Neural crest cell (in vitro differentiated cells): ENCODE measurements at regions not wholly inside any gene's neighbourhood (a gene's known extent, or its start where the extent isn't known, plus 50 kb on each side); places are given as distances from the start of the nearest gene placed in this dataset.
"Not testable (repeated sequence)": the region's sequence is repeated elsewhere in the genome, so short reads cannot be mapped to it uniquely, and the experiment has no call there.

Experiments used
- DNase-seq: peaks from one replicate; pipeline ENCODE4 v3.0.0; 2021; ENCODE audit warnings: low read depth, mixed read lengths, low spot score
- H3K27ac Mint-ChIP-seq: one replicate; pipeline ENCODE4 v1.8.0; 2021; ENCODE audit warnings: mild to moderate bottlenecking, mixed read lengths; ENCODE audit not compliant: unreplicated experiment
- H3K27me3 Mint-ChIP-seq: 2 replicates; pipeline ENCODE4 v1.8.0; 2021; ENCODE audit warnings: low read depth, mild to moderate bottlenecking, mixed read lengths
- H3K36me3 Mint-ChIP-seq: 2 replicates; pipeline ENCODE4 v1.8.0; 2021; ENCODE audit warnings: low read depth, mild to moderate bottlenecking, mixed read lengths
- H3K4me1 Mint-ChIP-seq: 2 replicates; pipeline ENCODE4 v1.8.0; 2021; ENCODE audit warnings: mixed read lengths
- H3K4me3 Mint-ChIP-seq: one replicate; pipeline ENCODE4 v1.8.0; 2021; ENCODE audit warnings: mild to moderate bottlenecking, mixed read lengths
- H3K9me3 Mint-ChIP-seq: 2 replicates; pipeline ENCODE4 v1.8.0; 2021; ENCODE audit warnings: mixed read lengths
- CTCF ChIP-seq: fragments of 200-600 bp; sonication (generic); conservative IDR thresholded peaks from 2 replicates; pipeline ENCODE4 v1.5.0; 2021; ENCODE audit warnings: antibody characterized with exemption, mild to moderate bottlenecking

- Mint-ChIP-seq H3K9me3 (peaks cover 3% of the 10 kb centered on the region), H3K36me3 (no peaks in the 10 kb centered on the region), H3K4me1 (peaks cover under 1% of the 10 kb centered on the region), H3K27me3 (no peaks in the 10 kb centered on the region), H3K4me3 (no peak overlapping the region), H3K27ac (no peak overlapping the region)
- TF ChIP-seq CTCF: no peak
- DNase-seq: no peak
Observed at GRCh38 chr3:67064105-67064504, 66.0 kb downstream of the KBTBD8 start.

GRCh38 chr3:67067251-67067650 is 69.1 kb downstream of the KBTBD8 start:
- Mint-ChIP-seq H3K27me3 (no peaks in the 10 kb centered on the region), H3K4me1 (peaks cover 23% of the 10 kb centered on the region), H3K36me3 (no peaks in the 10 kb centered on the region), H3K27ac (no peak overlapping the region), H3K9me3 (no peaks in the 10 kb centered on the region), H3K4me3 (no peak overlapping the region)
- no peak for TF ChIP-seq CTCF
- DNase-seq: no peak

DNA sequence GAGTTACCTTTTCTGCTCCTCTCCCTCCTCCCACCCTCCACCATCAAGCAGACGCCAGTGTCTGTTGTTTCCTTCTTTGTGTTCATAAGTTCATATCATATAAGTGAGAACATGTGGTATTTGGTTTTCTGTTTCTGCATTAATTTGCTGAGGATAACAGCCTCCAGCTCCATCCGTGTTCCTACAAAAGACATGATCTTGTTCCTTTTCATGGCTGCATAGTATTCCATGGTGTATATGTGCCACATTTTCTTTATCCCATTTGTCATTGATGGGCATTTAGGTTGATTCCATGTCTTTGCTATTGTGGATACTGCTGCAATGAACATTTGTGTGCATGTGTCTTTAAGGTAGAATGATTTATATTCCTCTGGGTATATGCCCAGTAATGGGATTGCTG is 74.5 kb downstream of the KBTBD8 start:
- not testable (repeated sequence) for H3K27me3 Mint-ChIP-seq, H3K4me3 Mint-ChIP-seq, H3K36me3 Mint-ChIP-seq, H3K9me3 Mint-ChIP-seq, H3K27ac Mint-ChIP-seq, DNase-seq
- H3K4me1 Mint-ChIP-seq: peaks cover 29% of the 10 kb centered on the region

- no peaks in the 10 kb centered on the region for H3K27me3 Mint-ChIP-seq
- no peak for TF ChIP-seq CTCF
- H3K4me1 Mint-ChIP-seq: peaks cover 29% of the 10 kb centered on the region
- H3K9me3 Mint-ChIP-seq: no peaks in the 10 kb centered on the region
- no peak for DNase-seq
- no peaks in the 10 kb centered on the region for H3K36me3 Mint-ChIP-seq
- no peak overlapping the region for H3K27ac Mint-ChIP-seq
- H3K4me3 Mint-ChIP-seq: no peak overlapping the region
Observed at GRCh38 chr3:67073812-67074211, 75.7 kb downstream of the KBTBD8 start.

- Mint-ChIP-seq H3K4me1 (peaks cover 17% of the 10 kb centered on the region), H3K27ac (no peak overlapping the region), H3K36me3 (no peaks in the 10 kb centered on the region), H3K4me3 (no peak overlapping the region), H3K9me3 (no peaks in the 10 kb centered on the region), H3K27me3 (no peaks in the 10 kb centered on the region)
- DNase-seq: no peak
- TF ChIP-seq CTCF: no peak
Observed at GRCh38 chr3:67075295-67075694, 77.2 kb downstream of the KBTBD8 start.

DNA sequence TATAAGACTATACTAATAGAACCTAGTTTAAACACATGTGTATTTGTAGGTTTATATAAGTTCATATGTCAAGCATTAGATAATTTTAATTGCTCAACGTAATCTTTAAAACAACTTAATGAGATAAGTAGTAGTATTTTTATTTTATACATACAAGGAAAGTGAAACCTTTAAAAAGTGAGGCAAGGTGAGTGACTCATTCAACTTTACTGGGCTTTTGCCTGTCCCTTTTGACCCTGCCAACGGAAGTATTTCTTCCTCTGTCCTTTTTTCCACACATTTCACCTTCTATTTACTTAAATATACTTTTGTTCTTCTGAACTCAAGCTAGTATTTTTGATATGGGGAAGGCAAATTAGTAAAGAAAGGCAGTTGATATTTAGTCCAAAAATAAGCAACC is 78.5 kb downstream of the KBTBD8 start:
- H3K9me3 Mint-ChIP-seq: no peaks in the 10 kb centered on the region
- no peaks in the 10 kb centered on the region for H3K27me3 Mint-ChIP-seq

More for the DNA sequence above, 78.5 kb downstream of the KBTBD8 start:
- no peak for TF ChIP-seq CTCF
- H3K36me3 Mint-ChIP-seq: no peaks in the 10 kb centered on the region
- no peak overlapping the region for H3K27ac Mint-ChIP-seq
- no peak overlapping the region for H3K4me3 Mint-ChIP-seq
- DNase-seq: no peak
- H3K4me1 Mint-ChIP-seq: peaks cover 6% of the 10 kb centered on the region
